Large intestine (tissue), 3 donors: ENCODE measurements at regions not wholly inside any gene's neighbourhood (a gene's known extent, or its start where the extent isn't known, plus 50 kb on each side); places are given as distances from the start of the nearest gene placed in this dataset.
A peak's percentile ranks its signal among the peaks of the same experiment; 100 is the strongest.

ENCODE experiments used
- DNase-seq, 2 donors: peaks; one replicate each; pipeline versions ENCODE4 v3.0.0 to v3.0.0-alpha.2; 2013
- H3K27ac ChIP-seq: one replicate; pipeline ENCODE4 v1.5.1; 2013; ENCODE audit warnings: low read length
- H3K27me3 ChIP-seq: 2 replicates; pipeline ENCODE4 v1.6.1; 2013; ENCODE audit warnings: low read length; ENCODE audit not compliant: control insufficient read depth, insufficient read depth
- H3K36me3 ChIP-seq: 2 replicates; pipeline ENCODE4 v1.6.1; 2013; ENCODE audit warnings: low read length; ENCODE audit not compliant: control insufficient read depth, insufficient read depth
- H3K4me1 ChIP-seq: one replicate; pipeline ENCODE4 v1.6.1; 2013; ENCODE audit warnings: low read length; ENCODE audit not compliant: control insufficient read depth, insufficient read depth
- H3K4me3 ChIP-seq: one replicate; pipeline ENCODE4 v1.5.1; 2013; ENCODE audit warnings: low read length
- H3K9me3 ChIP-seq: one replicate; pipeline ENCODE4 v1.6.1; 2013; ENCODE audit warnings: mild to moderate bottlenecking, low read depth, low read length, moderate library complexity; ENCODE audit not compliant: control insufficient read depth
- WGBS: methylation state at CpG from one replicate; pipeline ENCODE4 v1.1.5; 2013; ENCODE audit warnings: low lambda C conversion rate; ENCODE audit not compliant: insufficient coverage; 5-methylcytosine and 5-hydroxymethylcytosine counted together

GRCh38 chr10:64731016-64731415 lies 1209.8 kb downstream of the REEP3 start:
- DNase-seq: no peak
- H3K27ac ChIP-seq: peak overlapping the region; percentile 84
- no peaks in the 10 kb centered on the region for H3K27me3 ChIP-seq
- peaks cover 10% of the 10 kb centered on the region for H3K4me1 ChIP-seq
- peaks cover 2% of the 10 kb centered on the region for H3K9me3 ChIP-seq
- H3K36me3 ChIP-seq: no peaks in the 10 kb centered on the region
- no peak overlapping the region for H3K4me3 ChIP-seq

DNA sequence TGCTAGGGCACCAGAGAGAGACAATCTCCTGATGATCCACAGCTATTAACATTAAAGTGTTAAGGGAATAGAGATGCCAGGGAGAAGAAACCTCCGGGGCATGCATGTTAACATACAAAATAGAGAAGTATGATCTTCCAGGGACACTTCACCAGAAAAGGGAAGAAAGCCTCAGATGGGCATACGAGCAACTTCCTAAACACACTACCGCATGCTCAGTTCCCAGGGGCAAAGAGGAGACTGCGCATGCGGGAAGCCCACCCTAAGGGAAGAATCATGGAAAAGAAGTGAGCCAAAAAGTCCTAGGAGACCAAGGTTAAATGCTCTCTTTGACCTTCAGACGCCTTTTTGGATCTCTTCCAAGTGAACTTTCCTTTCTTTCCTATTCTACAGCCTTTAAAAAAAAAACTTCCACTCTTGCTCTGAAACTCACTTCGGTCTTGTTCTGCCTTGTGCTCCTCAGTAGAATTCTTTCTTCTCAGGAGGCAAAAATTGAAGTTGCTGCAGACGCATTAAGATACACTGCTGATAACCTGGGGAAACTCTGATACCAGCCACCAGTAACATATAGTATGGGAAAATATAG lies 1211.3 kb downstream of the REEP3 start:
- 33% methylated on average over 1 of the region's 8 CpGs for WGBS
- no peak overlapping the region for H3K4me3 ChIP-seq
- no peaks in the 10 kb centered on the region for H3K27me3 ChIP-seq
- no peaks in the 10 kb centered on the region for H3K36me3 ChIP-seq
- H3K27ac ChIP-seq: peak overlapping the region; percentile 84
- peak in 1 of 2 donors; percentile 55 for DNase-seq
- peaks cover 10% of the 10 kb centered on the region for H3K4me1 ChIP-seq
- peaks cover 2% of the 10 kb centered on the region for H3K9me3 ChIP-seq

GRCh38 chr10:64733980-64734379 lies 1212.8 kb downstream of the REEP3 start:
- Histone ChIP-seq H3K27ac (no peak overlapping the region), H3K4me1 (peaks cover 10% of the 10 kb centered on the region), H3K9me3 (peaks cover 2% of the 10 kb centered on the region), H3K36me3 (no peaks in the 10 kb centered on the region), H3K27me3 (no peaks in the 10 kb centered on the region), H3K4me3 (no peak overlapping the region)
- peak; percentile 21 to 53 for DNase-seq

- H3K4me1 ChIP-seq: no peaks in the 10 kb centered on the region
- H3K27me3 ChIP-seq: no peaks in the 10 kb centered on the region
- no peaks in the 10 kb centered on the region for H3K9me3 ChIP-seq
- no peaks in the 10 kb centered on the region for H3K36me3 ChIP-seq
- H3K4me3 ChIP-seq: no peak overlapping the region
- no CpG with 5 or more reads among the region's 2 CpGs for WGBS
- DNase-seq: no peak
- no peak overlapping the region for H3K27ac ChIP-seq
Measured at GRCh38 chr10:64738462-64738861, 1217.3 kb downstream of the REEP3 start.

DNA sequence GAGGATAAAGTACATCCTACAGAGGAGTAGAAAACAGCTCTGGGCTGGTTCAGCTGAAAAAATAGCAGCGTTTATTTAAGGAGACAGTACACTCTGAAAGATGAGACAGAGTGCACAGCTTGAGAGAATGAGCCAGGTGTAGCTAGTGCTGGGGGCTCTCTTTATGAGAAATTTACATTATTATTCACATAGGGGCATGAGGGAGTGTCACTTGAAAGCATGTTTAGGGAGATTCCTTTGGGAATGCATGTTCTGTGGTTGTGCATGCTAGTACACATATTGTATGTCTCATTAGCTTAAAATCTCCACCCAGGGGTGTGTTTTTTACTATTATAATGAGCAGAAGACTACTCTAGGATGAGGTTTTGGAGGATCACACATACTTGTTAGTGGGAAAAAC lies 1224.4 kb downstream of the REEP3 start:
- Histone ChIP-seq H3K27me3 (no peaks in the 10 kb centered on the region), H3K36me3 (no peaks in the 10 kb centered on the region), H3K9me3 (no peaks in the 10 kb centered on the region), H3K4me3 (no peak overlapping the region), H3K27ac (no peak overlapping the region), H3K4me1 (peaks cover 2% of the 10 kb centered on the region)
- WGBS: no CpG with 5 or more reads among the region's 1 CpG
- peak in 1 of 2 donors; percentile 38 for DNase-seq

DNA sequence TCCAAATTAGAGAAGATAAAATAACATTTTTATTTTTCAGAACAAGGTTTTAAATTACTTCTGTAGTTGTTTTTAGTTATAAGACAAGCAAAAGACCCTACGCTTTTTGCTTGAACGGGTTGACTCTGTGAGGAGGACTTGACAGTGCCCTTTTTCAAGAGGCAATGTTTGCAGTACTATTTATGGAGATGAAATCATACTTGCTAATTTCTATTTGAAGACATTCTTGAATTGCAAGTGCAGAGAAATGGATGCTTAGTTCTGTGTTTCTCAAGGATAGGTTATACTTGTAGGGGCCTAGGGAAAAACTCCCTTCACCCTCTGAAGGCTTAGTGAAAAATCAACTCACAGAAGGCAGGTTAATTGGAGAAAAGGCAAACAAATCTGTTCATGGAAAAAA lies 1229.5 kb downstream of the REEP3 start:
- Histone ChIP-seq H3K36me3 (no peaks in the 10 kb centered on the region), H3K27me3 (no peaks in the 10 kb centered on the region), H3K4me3 (no peak overlapping the region), H3K27ac (no peak overlapping the region), H3K4me1 (peaks cover 2% of the 10 kb centered on the region), H3K9me3 (no peaks in the 10 kb centered on the region)
- 90% methylated on average over 2 of the region's 2 CpGs for WGBS
- no peak for DNase-seq

GRCh38 chr10:64753516-64753915 lies 1232.3 kb downstream of the REEP3 start:
- H3K36me3 ChIP-seq: no peaks in the 10 kb centered on the region
- H3K4me1 ChIP-seq: no peaks in the 10 kb centered on the region
- no peak overlapping the region for H3K27ac ChIP-seq
- H3K27me3 ChIP-seq: no peaks in the 10 kb centered on the region
- 100% methylated on average over 2 of the region's 2 CpGs for WGBS
- no peaks in the 10 kb centered on the region for H3K9me3 ChIP-seq
- H3K4me3 ChIP-seq: no peak overlapping the region
- DNase-seq: no peak

GRCh38 chr10:64760371-64760770 lies 1239.2 kb downstream of the REEP3 start:
- Histone ChIP-seq H3K9me3 (no peaks in the 10 kb centered on the region), H3K27ac (no peak overlapping the region), H3K36me3 (no peaks in the 10 kb centered on the region), H3K27me3 (no peaks in the 10 kb centered on the region), H3K4me3 (no peak overlapping the region), H3K4me1 (no peaks in the 10 kb centered on the region)
- 100% methylated on average over 1 of the region's 4 CpGs for WGBS
- DNase-seq: no peak

DNA sequence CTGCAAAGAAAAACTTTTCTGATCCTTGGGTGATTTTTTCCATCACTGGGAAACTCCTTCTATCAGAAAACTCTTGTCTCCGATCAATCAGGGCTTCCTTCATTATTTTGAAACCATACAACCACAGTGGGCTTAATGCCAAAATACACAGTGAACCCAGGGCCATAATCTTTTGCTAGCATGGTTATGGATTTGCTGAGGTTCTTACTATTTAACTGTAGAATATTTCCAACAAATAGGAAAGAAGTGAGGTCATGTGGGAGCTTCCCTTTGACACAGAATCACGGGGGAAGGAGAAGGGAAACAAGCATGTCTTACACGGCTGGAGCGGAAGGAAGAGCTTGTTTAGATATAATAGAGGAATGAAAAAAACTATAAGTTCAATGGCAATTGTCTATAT lies 1241.7 kb downstream of the REEP3 start:
- Histone ChIP-seq H3K4me3 (no peak overlapping the region), H3K36me3 (no peaks in the 10 kb centered on the region), H3K27ac (no peak overlapping the region), H3K27me3 (no peaks in the 10 kb centered on the region), H3K9me3 (no peaks in the 10 kb centered on the region), H3K4me1 (no peaks in the 10 kb centered on the region)
- DNase-seq: no peak
- 100% methylated on average over 1 of the region's 4 CpGs for WGBS

GRCh38 chr10:64765498-64765897 lies 1244.3 kb downstream of the REEP3 start:
- 70% methylated on average over 2 of the region's 2 CpGs for WGBS
- H3K27ac ChIP-seq: no peak overlapping the region
- no peaks in the 10 kb centered on the region for H3K36me3 ChIP-seq
- H3K9me3 ChIP-seq: no peaks in the 10 kb centered on the region
- no peak overlapping the region for H3K4me3 ChIP-seq
- no peaks in the 10 kb centered on the region for H3K27me3 ChIP-seq
- H3K4me1 ChIP-seq: no peaks in the 10 kb centered on the region
- no peak for DNase-seq

DNA sequence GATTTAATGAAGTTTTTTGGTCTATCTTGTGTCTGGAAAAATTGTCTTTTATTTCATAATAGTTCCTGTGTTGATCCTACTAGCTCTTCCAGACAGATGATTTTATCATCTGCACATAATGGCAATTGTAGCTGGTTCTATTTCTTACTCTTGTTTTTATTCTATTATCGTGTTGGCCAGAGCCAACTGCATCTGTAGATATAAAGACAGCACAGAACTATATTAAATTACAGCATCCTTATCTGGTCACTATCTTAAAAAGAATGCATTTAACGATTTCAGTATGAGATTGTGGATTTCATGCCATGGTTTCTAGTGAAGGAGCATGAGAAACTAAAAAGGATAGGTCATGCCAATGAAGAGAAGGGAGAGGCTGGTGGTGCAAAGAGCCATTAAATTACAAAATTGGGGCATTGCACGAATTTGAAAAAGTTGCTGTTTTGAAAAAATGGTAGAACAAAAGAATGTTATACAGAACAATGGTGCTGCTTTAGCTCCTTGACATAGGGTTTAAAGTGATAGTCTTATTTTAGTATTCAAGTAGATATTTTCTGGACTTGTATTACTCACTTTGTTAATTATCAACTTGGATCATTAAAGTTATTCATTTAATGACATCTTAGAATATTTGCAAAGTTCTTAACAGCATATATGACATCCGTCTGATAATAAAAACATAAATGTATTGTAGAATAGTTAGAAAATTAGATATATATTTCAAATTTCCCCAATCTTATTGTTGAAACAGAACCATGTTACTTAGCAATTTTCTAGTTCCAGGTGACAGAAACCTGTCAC lies 1250.3 kb downstream of the REEP3 start:
- peaks cover 11% of the 10 kb centered on the region for H3K4me1 ChIP-seq
- no peaks in the 10 kb centered on the region for H3K27me3 ChIP-seq
- peak in 1 of 2 donors; percentile 54 for DNase-seq
- H3K27ac ChIP-seq: peak overlapping the region; percentile 64
- H3K36me3 ChIP-seq: no peaks in the 10 kb centered on the region
- no peaks in the 10 kb centered on the region for H3K9me3 ChIP-seq
- H3K4me3 ChIP-seq: no peak overlapping the region
- 75% methylated on average over 3 of the region's 4 CpGs for WGBS
